ENCODE measurements at regions not wholly inside any gene's neighbourhood (a gene's known extent, or its start where the extent isn't known, plus 50 kb on each side); places are given as distances from the start of the nearest gene placed in this dataset.

GRCh38 chr2:45172142-45172541 is 162.9 kb upstream of the SIX2 start:
- H3K9me3 ChIP-seq = no peaks in the 10 kb centered on the region
- ATAC-seq = no peak
- WGBS, 2 donors (ENCODE audit: low coverage in 1 of 2) = 100% methylated on average over 1 of the region's 1 CpG
- H3K4me3 ChIP-seq = no peak overlapping the region
- no peaks in the 10 kb centered on the region for H3K36me3 ChIP-seq
- TF ChIP-seq CTCF (IDR thresholded peaks at IDR 0.05) (no peak), EP300 (IDR thresholded peaks at IDR 0.05) (no peak), POLR2AphosphoS5 (IDR thresholded peaks at IDR 0.05) (no peak), POLR2A (IDR thresholded peaks at IDR 0.05) (no peak)
- no peak overlapping the region for H3K27ac ChIP-seq
- peaks cover 70% of the 10 kb centered on the region for H3K27me3 ChIP-seq
- H3K4me1 ChIP-seq = peaks cover 0 to 28% (median 14%) of the 10 kb centered on the region in 3 donors

GRCh38 chr2:45171136-45171501 is 161.9 kb upstream of the SIX2 start:
- no peak overlapping the region for H3K27ac ChIP-seq
- TF ChIP-seq POLR2A (IDR thresholded peaks at IDR 0.05) (no peak), EP300 (IDR thresholded peaks at IDR 0.05) (no peak), CTCF (IDR thresholded peaks at IDR 0.05) (no peak), POLR2AphosphoS5 (IDR thresholded peaks at IDR 0.05) (no peak)
- H3K4me1 ChIP-seq = peaks cover 0 to 28% (median 14%) of the 10 kb centered on the region in 3 donors
- WGBS, 2 donors (ENCODE audit: low coverage in 1 of 2) = 41 to 43% methylated on average over 6 of the region's 6 CpGs
- no peaks in the 10 kb centered on the region for H3K36me3 ChIP-seq
- no peak for ATAC-seq
- H3K9me3 ChIP-seq = no peaks in the 10 kb centered on the region
- H3K27me3 ChIP-seq = peaks cover 77% of the 10 kb centered on the region
- H3K4me3 ChIP-seq = no peak overlapping the region

- TF ChIP-seq POLR2A (IDR thresholded peaks at IDR 0.05) = no peak
- no peak for TF ChIP-seq EP300 (IDR thresholded peaks at IDR 0.05)
- TF ChIP-seq POLR2AphosphoS5 (IDR thresholded peaks at IDR 0.05) = no peak
- no peak for TF ChIP-seq CTCF (IDR thresholded peaks at IDR 0.05)
- H3K36me3 ChIP-seq = no peaks in the 10 kb centered on the region
- 33 to 36% methylated on average over 8 to 24 of the region's 56 CpGs for WGBS, 2 donors (ENCODE audit: low coverage in 1 of 2)
- H3K4me3 ChIP-seq = peak overlapping the region in 1 of 2 donors; percentile 51
- peak overlapping the region in 2 of 4 donors; percentile 41 to 64 for H3K27ac ChIP-seq
- H3K9me3 ChIP-seq = no peaks in the 10 kb centered on the region
- peaks cover 0 to 28% (median 14%) of the 10 kb centered on the region in 3 donors for H3K4me1 ChIP-seq
- no peak for ATAC-seq
- H3K27me3 ChIP-seq = peaks cover 84% of the 10 kb centered on the region
Measured at GRCh38 chr2:45170191-45171135, 161.2 kb upstream of the SIX2 start.

GRCh38 chr2:45169339-45170190 is 160.3 kb upstream of the SIX2 start:
- Histone ChIP-seq H3K9me3 (no peaks in the 10 kb centered on the region), H3K4me1 (peaks cover 0 to 28% (median 14%) of the 10 kb centered on the region in 3 donors), H3K36me3 (no peaks in the 10 kb centered on the region), H3K27ac (peak overlapping the region in 2 of 4 donors; percentile 41 to 64), H3K4me3 (peak overlapping the region in 1 of 2 donors; percentile 51), H3K27me3 (peaks cover 93% of the 10 kb centered on the region)
- TF ChIP-seq POLR2AphosphoS5 (IDR thresholded peaks at IDR 0.05) (no peak), POLR2A (IDR thresholded peaks at IDR 0.05) (no peak), CTCF (IDR thresholded peaks at IDR 0.05) (no peak), EP300 (IDR thresholded peaks at IDR 0.05) (no peak)
- WGBS, 2 donors (ENCODE audit: low coverage in 1 of 2) = 0% methylated on average over 1 of the region's 95 CpGs; no CpG with 5 or more reads in 1 of the 2 donors
- ATAC-seq = peak; percentile 26
